HG02759 (cell line): ENCODE measurements at regions not wholly inside any gene's neighbourhood (a gene's known extent, or its start where the extent isn't known, plus 50 kb on each side); places are given as distances from the start of the nearest gene placed in this dataset.

Experiments
- ATAC-seq: cut with Tn5 transposase; IDR thresholded peaks from one replicate; pipeline ENCODE4 v1.9.1; 2021; ENCODE audit warnings: mild to moderate bottlenecking, moderate library complexity; ENCODE audit not compliant: unreplicated experiment

- ATAC-seq, result no peak
Measured at GRCh38 chr12:92615086-92615485, 87.7 kb upstream of the PLEKHG7 start.

- ATAC-seq, result no peak
Measured at GRCh38 chr12:92614502-92614901, 88.3 kb upstream of the PLEKHG7 start.

- no peak for ATAC-seq
Measured at GRCh38 chr12:92614001-92614400, 88.8 kb upstream of the PLEKHG7 start.

- ATAC-seq, result no peak
Measured at GRCh38 chr12:92612611-92613010, 90.2 kb upstream of the PLEKHG7 start.

GRCh38 chr12:92608151-92609091, 94.4 kb upstream of the PLEKHG7 start:
- ATAC-seq, result no peak

- ATAC-seq, result no peak
Measured at GRCh38 chr12:92606956-92607355, 95.8 kb upstream of the PLEKHG7 start.

GRCh38 chr12:92605621-92606170, 97.1 kb upstream of the PLEKHG7 start:
- no peak for ATAC-seq

- ATAC-seq, result no peak
Measured at GRCh38 chr12:92604786-92605185, 98.0 kb upstream of the PLEKHG7 start.

- ATAC-seq, result no peak
Measured at GRCh38 chr12:92603741-92604432, 98.9 kb upstream of the PLEKHG7 start.

- no peak for ATAC-seq
Measured at GRCh38 chr12:92602930-92603623, 99.7 kb upstream of the PLEKHG7 start.

GRCh38 chr12:92602476-92602875, 100.3 kb upstream of the PLEKHG7 start:
- ATAC-seq, result no peak

GRCh38 chr12:92601680-92602079, 101.1 kb upstream of the PLEKHG7 start:
- ATAC-seq, result no peak

- no peak for ATAC-seq
Measured at GRCh38 chr12:92601176-92601575, 101.6 kb upstream of the PLEKHG7 start.

GRCh38 chr12:92600052-92600451, 102.7 kb upstream of the PLEKHG7 start:
- no peak for ATAC-seq

- ATAC-seq, result no peak
Measured at GRCh38 chr12:92597997-92598396, 104.8 kb upstream of the PLEKHG7 start.

GRCh38 chr12:92597118-92597517, 105.7 kb upstream of the PLEKHG7 start:
- no peak for ATAC-seq

GRCh38 chr12:92596383-92596782, 106.4 kb upstream of the PLEKHG7 start:
- no peak for ATAC-seq

- ATAC-seq, result no peak
Measured at GRCh38 chr12:92595663-92596062, 107.1 kb upstream of the PLEKHG7 start.

- peak; percentile 99 for ATAC-seq
Measured at GRCh38 chr12:92593734-92594402, 108.9 kb upstream of the PLEKHG7 start.

GRCh38 chr12:92585115-92585727, 117.6 kb upstream of the PLEKHG7 start:
- ATAC-seq, result no peak
